WTC11 (cell line): ENCODE measurements at regions not wholly inside any gene's neighbourhood (a gene's known extent, or its start where the extent isn't known, plus 50 kb on each side); places are given as distances from the start of the nearest gene placed in this dataset.

ENCODE experiments used
- ATAC-seq: fragments of 200-7000 bp; cut with Tn5 transposase; 2 replicates; pipeline ENCODE4 v1.10.0; 2021; ENCODE audit warnings: mild to moderate bottlenecking, moderate library complexity
- CTCF ChIA-PET: fragments of 300-600 bp; sonication (Branson Sonifier 250); formaldehyde crosslinking; loops from one replicate; lab custom pipeline; 2021; ENCODE audit warnings: antibody characterized with exemption; lab: Charles Lee
- POLR2A ChIA-PET: fragments of 350-600 bp; sonication (Branson Sonifier 250); formaldehyde crosslinking; loops from one replicate; lab custom pipeline; 2021; ENCODE audit warnings: antibody characterized with exemption; lab: Charles Lee
- DNase-seq: peaks from one replicate; pipeline ENCODE4 v3.0.0; 2021; ENCODE audit warnings: low spot score
- H3K27ac Mint-ChIP-seq: 2 replicates; pipeline ENCODE4 v1.8.0; 2021; ENCODE audit warnings: mixed read lengths
- H3K27me3 Mint-ChIP-seq: 2 replicates; pipeline ENCODE4 v1.8.0; 2021; ENCODE audit warnings: low read depth, mild to moderate bottlenecking, moderate library complexity, mixed read lengths
- H3K36me3 Mint-ChIP-seq: 2 replicates; pipeline ENCODE4 v1.8.0; 2021; ENCODE audit warnings: mixed read lengths
- H3K4me1 Mint-ChIP-seq: 2 replicates; pipeline ENCODE4 v1.8.0; 2022; ENCODE audit warnings: mixed read lengths
- H3K4me3 Mint-ChIP-seq: 2 replicates; pipeline ENCODE4 v1.8.0; 2021; ENCODE audit warnings: mild to moderate bottlenecking, moderate library complexity, mixed read lengths
- H3K9me3 Mint-ChIP-seq: 2 replicates; pipeline ENCODE4 v1.8.0; 2021; ENCODE audit warnings: mixed read lengths
- ATF3 ChIP-seq: sonication (generic); formaldehyde crosslinking; conservative IDR thresholded peaks from 2 replicates; pipeline ENCODE4 v1.8.1; 2022; ENCODE audit warnings: mild to moderate bottlenecking, missing genetic modification reagents
- ATF6 ChIP-seq: sonication (generic); formaldehyde crosslinking; IDR thresholded peaks from 2 replicates; pipeline ENCODE4 v1.8.1; 2023; ENCODE audit warnings: mild to moderate bottlenecking, missing genetic modification reagents
- CREB1 ChIP-seq: sonication (generic); formaldehyde crosslinking; IDR thresholded peaks from 2 replicates; pipeline ENCODE4 v1.8.0; 2023; ENCODE audit warnings: mild to moderate bottlenecking, missing genetic modification reagents
- E2F4 ChIP-seq: sonication (generic); formaldehyde crosslinking; IDR thresholded peaks from 2 replicates; pipeline ENCODE4 v1.8.1; 2022; ENCODE audit warnings: low read depth, mild to moderate bottlenecking, moderate library complexity, missing genetic modification reagents, borderline replicate concordance
- EMX1 ChIP-seq: fragments of 250-450 bp; sonication (Bioruptor Pico); IDR thresholded peaks from 2 replicates; pipeline ENCODE4 v1.8.0; 2021; ENCODE audit warnings: mild to moderate bottlenecking
- ESRRA ChIP-seq: sonication (generic); formaldehyde crosslinking; IDR thresholded peaks from 2 replicates; pipeline ENCODE4 v1.8.1; 2022; ENCODE audit warnings: mild to moderate bottlenecking, missing genetic modification reagents, borderline replicate concordance
- FOXP1 ChIP-seq: sonication (generic); formaldehyde crosslinking; IDR thresholded peaks from 2 replicates; pipeline ENCODE4 v1.8.0; 2022; ENCODE audit warnings: missing genetic modification reagents, mild to moderate bottlenecking, moderate library complexity, borderline replicate concordance
- FOXP4 ChIP-seq: sonication (generic); formaldehyde crosslinking; IDR thresholded peaks from 2 replicates; pipeline ENCODE4 v1.8.0; 2022; ENCODE audit warnings: mild to moderate bottlenecking, missing genetic modification reagents
- GRHL2 ChIP-seq: fragments of 250-450 bp; sonication (Bioruptor Pico); IDR thresholded peaks from 2 replicates; pipeline ENCODE4 v1.8.0; 2022; ENCODE audit warnings: mild to moderate bottlenecking, moderate library complexity; ENCODE audit not compliant: insufficient replicate concordance, severe bottlenecking
- HMGA2 ChIP-seq: fragments of 250-450 bp; sonication (Bioruptor Pico); IDR thresholded peaks from 2 replicates; pipeline ENCODE4 v1.4.0; 2021; ENCODE audit warnings: mild to moderate bottlenecking, moderate library complexity
- MLX ChIP-seq: sonication (generic); formaldehyde crosslinking; IDR thresholded peaks from 2 replicates; pipeline ENCODE4 v1.8.1; 2023; ENCODE audit warnings: mild to moderate bottlenecking, missing genetic modification reagents, moderate library complexity
- RELA ChIP-seq: sonication (generic); formaldehyde crosslinking; IDR thresholded peaks from 2 replicates; pipeline ENCODE4 v1.8.1; 2022; ENCODE audit warnings: missing genetic modification reagents, mild to moderate bottlenecking, borderline replicate concordance
- SMAD4 ChIP-seq: sonication (generic); formaldehyde crosslinking; IDR thresholded peaks from 2 replicates; pipeline ENCODE4 v1.8.0; 2022; ENCODE audit warnings: mild to moderate bottlenecking, missing genetic modification reagents
- STAT6 ChIP-seq: sonication (generic); formaldehyde crosslinking; conservative IDR thresholded peaks from 2 replicates; pipeline ENCODE4 v1.8.1; 2023; ENCODE audit warnings: mild to moderate bottlenecking, low read depth, missing genetic modification reagents, moderate library complexity
- TEAD1 ChIP-seq: sonication (generic); formaldehyde crosslinking; IDR thresholded peaks from 2 replicates; pipeline ENCODE4 v1.8.0; 2022; ENCODE audit warnings: mild to moderate bottlenecking, missing genetic modification reagents
- ZBTB21 ChIP-seq: sonication (generic); formaldehyde crosslinking; IDR thresholded peaks from 2 replicates; pipeline ENCODE4 v1.8.1; 2023; ENCODE audit warnings: mild to moderate bottlenecking, missing genetic modification reagents, borderline replicate concordance
- ZSCAN18 ChIP-seq: fragments of 250-450 bp; sonication (Bioruptor Pico); IDR thresholded peaks from 2 replicates; pipeline ENCODE4 v2.1.2; 2022; ENCODE audit warnings: mild to moderate bottlenecking, moderate library complexity

- no peak for TF ChIP-seq FOXP4 (CRISPR knock-in tag)
- TF ChIP-seq SMAD4 (CRISPR knock-in tag), result no peak
These were observed 140.1 kb downstream of the DHRS2 start (continued) for GRCh38 chr14:23776296-23776695.

- Mint-ChIP-seq H3K27ac (no peak overlapping the region), H3K9me3 (peaks cover 17% of the 10 kb centered on the region), H3K27me3 (peaks cover 4% of the 10 kb centered on the region; the same call in 1 of the 2 replicates), H3K4me1 (no peaks in the 10 kb centered on the region), H3K4me3 (no peak overlapping the region), H3K36me3 (no peaks in the 10 kb centered on the region)
- ATAC-seq (no peak), DNase-seq (no peak)
- POLR2A ChIA-PET, result no interaction called here
- TF ChIP-seq MLX (CRISPR knock-in tag), result no peak
- no peak for TF ChIP-seq HMGA2 (CRISPR knock-in tag)
- CTCF ChIA-PET, result interaction anchor here (0.8 kb wide), 1 partner anchor 58 kb away, joined by 3 read pairs; no protein-coding TSS in a partner anchor
These were observed 149.0 kb downstream of the DHRS2 start for GRCh38 chr14:23785208-23785607.

- CTCF ChIA-PET, result no interaction called here
- no peak overlapping the region for H3K4me3 Mint-ChIP-seq
- no peak for DNase-seq
- H3K27ac Mint-ChIP-seq, result no peak overlapping the region
- TF ChIP-seq ESRRA (CRISPR knock-in tag) (no peak), HMGA2 (CRISPR knock-in tag) (no peak), GRHL2 (CRISPR knock-in tag) (no peak), ATF3 (CRISPR knock-in tag) (no peak), EMX1 (CRISPR knock-in tag) (no peak), ATF6 (CRISPR knock-in tag) (no peak)
- H3K9me3 Mint-ChIP-seq, result peaks cover 36% of the 10 kb centered on the region
- no peak for ATAC-seq
- no peaks in the 10 kb centered on the region for H3K36me3 Mint-ChIP-seq
- peaks cover 13% of the 10 kb centered on the region; the same call in 1 of the 2 replicates for H3K27me3 Mint-ChIP-seq
- H3K4me1 Mint-ChIP-seq, result no peaks in the 10 kb centered on the region
- POLR2A ChIA-PET, result no interaction called here
These were observed 151.3 kb downstream of the DHRS2 start for GRCh38 chr14:23787436-23787835.

GRCh38 chr14:23789696-23790095 lies 153.5 kb downstream of the DHRS2 start:
- ChIA-PET CTCF (no interaction called here), POLR2A (no interaction called here)
- Mint-ChIP-seq H3K27ac (no peak overlapping the region), H3K4me3 (no peak overlapping the region), H3K9me3 (peaks cover 40% of the 10 kb centered on the region), H3K27me3 (peaks cover 13% of the 10 kb centered on the region; the same call in 1 of the 2 replicates), H3K4me1 (no peaks in the 10 kb centered on the region), H3K36me3 (no peaks in the 10 kb centered on the region)
- no peak for DNase-seq
- no peak for ATAC-seq
- no peak for TF ChIP-seq STAT6 (CRISPR knock-in tag)
- no peak for TF ChIP-seq E2F4
- TF ChIP-seq RELA, result no peak
- TF ChIP-seq CREB1 (CRISPR knock-in tag), result no peak
- no peak for TF ChIP-seq TEAD1 (CRISPR knock-in tag)
- TF ChIP-seq FOXP1 (CRISPR knock-in tag), result no peak
- no peak for TF ChIP-seq ZSCAN18 (CRISPR knock-in tag)
- no peak for TF ChIP-seq ZBTB21
- no peak for TF ChIP-seq ATF6 (CRISPR knock-in tag)
